Endothelial cell of umbilical vein (primary cell): ENCODE measurements at regions not wholly inside any gene's neighbourhood (a gene's known extent, or its start where the extent isn't known, plus 50 kb on each side); places are given as distances from the start of the nearest gene placed in this dataset.

Source experiments
- BruUV-seq: library from RNA; stranded (reverse); fragments of 400-500 nt; replicated peaks from 2 replicates; lab custom pipeline; 2021; lab: Mats Ljungman, UMichigan
- CTCF ChIA-PET: fragments of 300-600, 350-600 bp; sonication (Branson Sonifier 250); formaldehyde crosslinking; loops from one replicate; lab custom pipeline; 2021; ENCODE audit warnings: antibody characterized with exemption, inconsistent platforms; lab: Charles Lee
- POLR2A ChIA-PET: fragments of 300-600, 350-600 bp; sonication (Branson Sonifier 250); formaldehyde crosslinking; loops from one replicate; lab custom pipeline; 2021; ENCODE audit warnings: antibody characterized with exemption, inconsistent platforms; lab: Charles Lee
- DNase-seq: peaks from one replicate; pipeline ENCODE4 v3.0.0-alpha.2; 2011; ENCODE audit warnings: low read depth, low spot score
- FAIRE-seq: peaks from 2 replicates; lab custom pipeline; 2011; peaks lifted over from hg19 to GRCh38; lab: Jason Lieb, UNC
- H2AFZ ChIP-seq: 2 replicates; pipeline ENCODE4 v1.6.0; 2012; ENCODE audit warnings: low read depth, low read length, control low read depth, inconsistent platforms
- H3K27ac ChIP-seq: 2 replicates; pipeline ENCODE4 v1.5.1; 2011; ENCODE audit warnings: low read depth, mild to moderate bottlenecking, control low read depth, low read length, moderate library complexity; ENCODE audit not compliant: insufficient read depth
- H3K27me3 ChIP-seq, 2 experiments: 2 replicates each; pipeline versions ENCODE4 v1.6.0 to v1.6.1; 2011; ENCODE audit warnings: low read length in 2 of 2, mixed read lengths in 1 of 2; ENCODE audit not compliant: control insufficient read depth in 2 of 2, insufficient read depth in 2 of 2
- H3K36me3 ChIP-seq, 2 experiments: 2 replicates in 1 of 2; 3 replicates in 1 of 2; pipeline ENCODE4 v1.5.1; 2011; ENCODE audit warnings: low read length in 2 of 2, mild to moderate bottlenecking in 1 of 2, moderate library complexity in 1 of 2; ENCODE audit not compliant: control insufficient read depth in 2 of 2, insufficient read depth in 2 of 2; ENCODE audit errors: extremely low read depth in 1 of 2
- H3K4me1 ChIP-seq: 3 replicates; pipeline ENCODE4 v1.5.1; 2011; ENCODE audit warnings: mild to moderate bottlenecking, low read length; ENCODE audit not compliant: control insufficient read depth, insufficient read depth; ENCODE audit errors: extremely low read depth
- H3K4me2 ChIP-seq: 2 replicates; pipeline ENCODE4 v1.6.1; 2011; ENCODE audit warnings: low read length, control low read depth, mixed read lengths; ENCODE audit not compliant: insufficient read depth
- H3K4me3 ChIP-seq, 3 experiments: fragments of 200-600 bp in 1 of 3; sonication (generic), shearing (Covaris generic) in 1 of 3; replicated peaks in 1 of 3; 2 replicates each; pipeline ENCODE4 v1.5.1; 2011 to 2016; ENCODE audit warnings: control low read depth in 3 of 3, low read length in 3 of 3, mild to moderate bottlenecking in 2 of 3, inconsistent platforms in 1 of 3, low read depth in 1 of 3, moderate library complexity in 1 of 3; ENCODE audit not compliant: insufficient read depth in 1 of 3
- H3K79me2 ChIP-seq: 2 replicates; pipeline ENCODE4 v1.6.0; 2012; ENCODE audit warnings: low read length, inconsistent platforms; ENCODE audit not compliant: control insufficient read depth, insufficient read depth
- H3K9ac ChIP-seq: replicated peaks from 2 replicates; pipeline ENCODE3; 2011; ENCODE audit warnings: low read length, control low read depth; ENCODE audit not compliant: insufficient read depth; ENCODE audit errors: extremely low read depth
- H3K9me1 ChIP-seq: replicated peaks from 3 replicates; pipeline ENCODE4 v1.6.0; 2011; ENCODE audit warnings: mild to moderate bottlenecking, low read length; ENCODE audit not compliant: control insufficient read depth, insufficient read depth; ENCODE audit errors: extremely low read depth
- H3K9me3 ChIP-seq: replicated peaks from 2 replicates; pipeline ENCODE4 v1.5.1; 2012; ENCODE audit warnings: low read length, inconsistent platforms; ENCODE audit not compliant: control insufficient read depth, insufficient read depth
- H4K20me1 ChIP-seq: replicated peaks from 2 replicates; pipeline ENCODE3; 2011; ENCODE audit warnings: mild to moderate bottlenecking, low read length; ENCODE audit not compliant: control insufficient read depth, insufficient read depth; ENCODE audit errors: extremely low read depth
- CTCF ChIP-seq, 2 donors: IDR thresholded peaks; 1 replicate in 1 of 2; 2 replicates in 1 of 2; pipeline ENCODE4 v1.5.1; 2011; ENCODE audit warnings: low read length in 2 of 2, mild to moderate bottlenecking in 2 of 2, moderate library complexity in 2 of 2, control low read depth in 1 of 2, inconsistent platforms in 1 of 2, low read depth in 1 of 2; ENCODE audit not compliant: insufficient read depth in 1 of 2; ENCODE audit errors: extremely low read depth in 1 of 2
- EZH2 ChIP-seq: IDR thresholded peaks from 2 replicates; pipeline ENCODE4 v1.6.1; 2012; ENCODE audit warnings: borderline replicate concordance, low read depth, mild to moderate bottlenecking, moderate library complexity, low read length, inconsistent platforms; ENCODE audit not compliant: severe bottlenecking
- FOS ChIP-seq: IDR thresholded peaks from 2 replicates; pipeline ENCODE4 v1.6.1; 2011; ENCODE audit warnings: mild to moderate bottlenecking, low read length, moderate library complexity, borderline replicate concordance; ENCODE audit not compliant: insufficient read depth
- GATA2 ChIP-seq: IDR thresholded peaks from 2 replicates; pipeline ENCODE4 v1.7.0; 2011; ENCODE audit warnings: low read depth, mild to moderate bottlenecking, moderate library complexity, mixed read lengths, low read length; ENCODE audit not compliant: insufficient read length, insufficient read depth
- JUN ChIP-seq: IDR thresholded peaks from 2 replicates; pipeline ENCODE4 v1.6.1; 2011; ENCODE audit warnings: borderline replicate concordance, low read depth; ENCODE audit not compliant: insufficient read length, insufficient read depth
- MYC ChIP-seq: IDR thresholded peaks from one replicate; pipeline ENCODE4 v1.6.1; 2011; ENCODE audit warnings: mild to moderate bottlenecking, low read depth, low read length
- POLR2A ChIP-seq: IDR thresholded peaks from 2 replicates; pipeline ENCODE4 v1.6.1; 2012; ENCODE audit warnings: low read depth, mild to moderate bottlenecking, control low read depth, low read length
- POLR2AphosphoS5 ChIP-seq: IDR thresholded peaks from 2 replicates; pipeline ENCODE4 v1.6.1; 2012; ENCODE audit warnings: low read depth, mild to moderate bottlenecking, control low read depth, low read length, moderate library complexity; ENCODE audit not compliant: insufficient read depth
- dilution Hi-C: fragments of 300-500 bp; cut with MboI; formaldehyde crosslinking; loops from one replicate; pipeline ENCODE4 v1.15.0; 2019; ENCODE audit warnings: low sequenced_read_pairs; ENCODE audit not compliant: extremely low pct_ligation_motif_present
- intact Hi-C: fragments of 100-400 bp; cut with micrococcal nuclease; formaldehyde crosslinking; loops from one replicate; pipeline ENCODE4 v1.10.0; 2022
- TF ChIP-seq, protein P1 (sequence below): IDR thresholded peaks from 2 replicates; pipeline ENCODE4 v1.6.1; 2011; ENCODE audit not compliant: insufficient read depth, insufficient read length

DNA sequence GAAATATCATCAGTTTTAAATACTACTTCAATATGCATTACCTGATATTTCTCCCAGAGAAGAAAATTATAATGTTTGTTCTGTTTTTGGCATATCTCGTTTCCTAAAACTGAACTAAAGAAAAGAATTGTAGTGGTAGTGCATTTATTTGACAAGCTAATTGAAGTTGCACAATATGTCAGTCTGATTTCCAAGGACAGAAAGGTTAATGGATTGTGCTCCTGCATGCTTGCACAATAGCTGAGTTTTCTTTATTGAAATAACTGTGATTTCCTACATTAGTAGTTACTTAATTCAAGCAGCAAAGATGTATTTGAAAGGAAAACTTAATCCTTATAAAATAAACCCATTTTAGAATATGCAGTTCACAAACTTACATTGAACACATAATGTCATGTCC is 2047.7 kb downstream of the NCAM2 start:
- no peaks in the 10 kb centered on the region for H3K9me3 ChIP-seq
- CTCF ChIA-PET, result interaction anchor here (0.5 kb wide), 1 partner anchor 10 kb away, joined by 3 read pairs; no protein-coding TSS in a partner anchor
- no peak overlapping the region for H3K27ac ChIP-seq
- no peaks in the 10 kb centered on the region for H3K79me2 ChIP-seq
- H2AFZ ChIP-seq, result no peak overlapping the region
- no TSS peak for BruUV-seq
- H3K36me3 ChIP-seq, result no peaks in the 10 kb centered on the region
- intact Hi-C loops, result no loop called here
- H3K4me3 ChIP-seq, result no peak overlapping the region
- no peaks in the 10 kb centered on the region for H3K27me3 ChIP-seq
- no peaks in the 10 kb centered on the region for H3K9me1 ChIP-seq
- H3K9ac ChIP-seq, result no peak overlapping the region
- H3K4me2 ChIP-seq, result no peak overlapping the region
- dilution Hi-C loops, result no loop called here
- POLR2A ChIA-PET, result no interaction called here
- TF ChIP-seq FOS (no peak), JUN (no peak), POLR2AphosphoS5 (no peak), POLR2A (no peak), CTCF (IDR thresholded peaks at IDR 0.05; ENCODE audit: extremely low read depth in 1 of 2, insufficient read depth in 1 of 2, low read depth in 1 of 2, low read length in 2 of 2) (no peak), GATA2 (no peak), EZH2 (no peak), MYC (no peak)
- TF ChIP-seq, protein P1, sequence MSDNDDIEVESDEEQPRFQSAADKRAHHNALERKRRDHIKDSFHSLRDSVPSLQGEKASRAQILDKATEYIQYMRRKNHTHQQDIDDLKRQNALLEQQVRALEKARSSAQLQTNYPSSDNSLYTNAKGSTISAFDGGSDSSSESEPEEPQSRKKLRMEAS, result no peak
- FAIRE-seq (no peak), DNase-seq (no peak)
- H4K20me1 ChIP-seq, result no peaks in the 10 kb centered on the region
- no peaks in the 10 kb centered on the region for H3K4me1 ChIP-seq
